OCI-LY1 (cell line): ENCODE measurements at regions not wholly inside any gene's neighbourhood (a gene's known extent, or its start where the extent isn't known, plus 50 kb on each side); places are given as distances from the start of the nearest gene placed in this dataset.

Experiments
- EZH2 ChIP-seq: fragments of 200-600 bp; sonication (generic), shearing (Covaris generic); IDR thresholded peaks from 2 replicates; pipeline ENCODE4 v1.8.0; 2017; ENCODE audit warnings: borderline replicate concordance, mixed run types, mild to moderate bottlenecking, antibody characterized with exemption, low read length, moderate library complexity, mixed read lengths
- TF ChIP-seq, protein P1 (sequence below): fragments of 200-600 bp; sonication (generic), shearing (Covaris generic); IDR thresholded peaks from 2 replicates; pipeline ENCODE4 v1.5.1; 2017; ENCODE audit warnings: mild to moderate bottlenecking, antibody characterized with exemption, low read length, moderate library complexity, mixed read lengths

- no peak for TF ChIP-seq EZH2
- TF ChIP-seq, protein P1, sequence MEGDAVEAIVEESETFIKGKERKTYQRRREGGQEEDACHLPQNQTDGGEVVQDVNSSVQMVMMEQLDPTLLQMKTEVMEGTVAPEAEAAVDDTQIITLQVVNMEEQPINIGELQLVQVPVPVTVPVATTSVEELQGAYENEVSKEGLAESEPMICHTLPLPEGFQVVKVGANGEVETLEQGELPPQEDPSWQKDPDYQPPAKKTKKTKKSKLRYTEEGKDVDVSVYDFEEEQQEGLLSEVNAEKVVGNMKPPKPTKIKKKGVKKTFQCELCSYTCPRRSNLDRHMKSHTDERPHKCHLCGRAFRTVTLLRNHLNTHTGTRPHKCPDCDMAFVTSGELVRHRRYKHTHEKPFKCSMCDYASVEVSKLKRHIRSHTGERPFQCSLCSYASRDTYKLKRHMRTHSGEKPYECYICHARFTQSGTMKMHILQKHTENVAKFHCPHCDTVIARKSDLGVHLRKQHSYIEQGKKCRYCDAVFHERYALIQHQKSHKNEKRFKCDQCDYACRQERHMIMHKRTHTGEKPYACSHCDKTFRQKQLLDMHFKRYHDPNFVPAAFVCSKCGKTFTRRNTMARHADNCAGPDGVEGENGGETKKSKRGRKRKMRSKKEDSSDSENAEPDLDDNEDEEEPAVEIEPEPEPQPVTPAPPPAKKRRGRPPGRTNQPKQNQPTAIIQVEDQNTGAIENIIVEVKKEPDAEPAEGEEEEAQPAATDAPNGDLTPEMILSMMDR, result no peak
These were observed 518.1 kb downstream of the TMEM121 start for GRCh38 chr14:106044515-106044914.
